Epithelial cell of proximal tubule (primary cell): ENCODE measurements at regions not wholly inside any gene's neighbourhood (a gene's known extent, or its start where the extent isn't known, plus 50 kb on each side); places are given as distances from the start of the nearest gene placed in this dataset.

Experiments used
- DNase-seq: peaks from one replicate; pipeline ENCODE4 v3.0.0-alpha.2; 2011; ENCODE audit warnings: low read depth
- H3K4me3 ChIP-seq: 2 replicates; pipeline ENCODE4 v1.5.1; 2011; ENCODE audit warnings: low read depth, mild to moderate bottlenecking, low read length
- CTCF ChIP-seq: conservative IDR thresholded peaks from 2 replicates; pipeline ENCODE4 v1.5.1; 2012; ENCODE audit warnings: low read depth, mild to moderate bottlenecking, low read length

GRCh38 chr3:116630494-116630893, 79.1 kb upstream of the TUSC7 start:
- H3K4me3 ChIP-seq = no peak overlapping the region
- DNase-seq = no peak
- no peak for TF ChIP-seq CTCF

- no peak for DNase-seq
- TF ChIP-seq CTCF = no peak
- H3K4me3 ChIP-seq = no peak overlapping the region
Observed at GRCh38 chr3:116639641-116640040, 69.9 kb upstream of the TUSC7 start.

GRCh38 chr3:116640109-116640508, 69.5 kb upstream of the TUSC7 start:
- DNase-seq = no peak
- no peak overlapping the region for H3K4me3 ChIP-seq
- no peak for TF ChIP-seq CTCF

- no peak for TF ChIP-seq CTCF
- H3K4me3 ChIP-seq = no peak overlapping the region
- DNase-seq = no peak
Observed at GRCh38 chr3:116643001-116643400, 66.6 kb upstream of the TUSC7 start.

GRCh38 chr3:116647996-116648395, 61.6 kb upstream of the TUSC7 start:
- TF ChIP-seq CTCF = no peak
- no peak for DNase-seq
- no peak overlapping the region for H3K4me3 ChIP-seq
